SK-N-SH (cell line): ENCODE measurements at regions not wholly inside any gene's neighbourhood (a gene's known extent, or its start where the extent isn't known, plus 50 kb on each side); places are given as distances from the start of the nearest gene placed in this dataset.

Experiments
- CHD2 ChIP-seq: fragments of 150-350 bp; IDR thresholded peaks from 2 replicates; pipeline ENCODE4 v1.6.1; 2018; ENCODE audit warnings: low read length; ENCODE audit not compliant: partially characterized antibody
- CTCF ChIP-seq: fragments of 200-600 bp; sonication (generic); IDR thresholded peaks from 2 replicates; pipeline ENCODE4 v1.6.1; 2017; ENCODE audit warnings: antibody characterized with exemption, mild to moderate bottlenecking, moderate library complexity
- EP300 ChIP-seq, 2 experiments: IDR thresholded peaks; 2 replicates each; pipeline versions ENCODE4 v1.4.0 to v1.6.1; 2012; ENCODE audit warnings: borderline replicate concordance in 1 of 2, low read depth in 1 of 2, low read length in 1 of 2
- EZH2phosphoT487 ChIP-seq: fragments of 200-600 bp; sonication (generic); IDR thresholded peaks from 2 replicates; pipeline ENCODE4 v1.6.1; 2017; ENCODE audit warnings: low read depth, mixed run types, mild to moderate bottlenecking, antibody characterized with exemption, moderate library complexity, borderline replicate concordance
- JUND ChIP-seq: IDR thresholded peaks from 2 replicates; pipeline ENCODE4 v1.4.0; 2012
- RCOR1 ChIP-seq: fragments of 150-350 bp; IDR thresholded peaks from 2 replicates; pipeline ENCODE4 v1.6.1; 2017; ENCODE audit warnings: antibody characterized with exemption, low read length
- REST ChIP-seq: IDR thresholded peaks from 2 replicates; pipeline ENCODE4 v1.6.1; 2012; ENCODE audit warnings: mild to moderate bottlenecking, low read depth, low read length, moderate library complexity
- TAF1 ChIP-seq: IDR thresholded peaks from 2 replicates; pipeline ENCODE4 v1.6.1; 2012; ENCODE audit warnings: low read depth, mild to moderate bottlenecking, low read length, moderate library complexity, borderline replicate concordance
- USF2 ChIP-seq: fragments of 150-350 bp; IDR thresholded peaks from 2 replicates; pipeline ENCODE4 v1.6.1; 2017; ENCODE audit warnings: antibody characterized with exemption, low read length, low read depth, borderline replicate concordance
- YY1 ChIP-seq: IDR thresholded peaks from 2 replicates; pipeline ENCODE4 v1.4.0; 2012; ENCODE audit warnings: low read depth, mild to moderate bottlenecking
- ZBTB33 ChIP-seq: IDR thresholded peaks from 2 replicates; pipeline ENCODE4 v1.4.0; 2012; ENCODE audit warnings: low read depth, borderline replicate concordance

- TF ChIP-seq EZH2phosphoT487 = no peak
- TF ChIP-seq ZBTB33 = no peak
- TF ChIP-seq CTCF = no peak
- no peak for TF ChIP-seq YY1
- TF ChIP-seq TAF1 = no peak
- TF ChIP-seq RCOR1 = no peak
- no peak for TF ChIP-seq REST
- TF ChIP-seq CHD2 = no peak
- no peak for TF ChIP-seq JUND
- TF ChIP-seq USF2 = no peak
- TF ChIP-seq EP300 (IDR thresholded peaks at IDR 0.05; ENCODE audit: borderline replicate concordance in 1 of 2, low read depth in 1 of 2, low read length in 1 of 2) = no peak
Measured at GRCh38 chr19:57031106-57031505, 88.7 kb upstream of the USP29 start.
